ENCODE measurements at regions not wholly inside any gene's neighbourhood (a gene's known extent, or its start where the extent isn't known, plus 50 kb on each side); places are given as distances from the start of the nearest gene placed in this dataset.

- no CpG with 5 or more reads among the region's 4 CpGs for WGBS, 2 experiments (ENCODE audit: extremely low coverage in 2 of 2, insufficient read length in 1 of 2)
- intact Hi-C loops (cut with micrococcal nuclease): no loop called here
Observed at GRCh38 chr4:166290426-166290825, 417.4 kb downstream of the TLL1 start.

More at GRCh38 chr4:166290426-166290825, 417.4 kb downstream of the TLL1 start:
- H2AK9ac ChIP-seq (replicated peaks; ENCODE audit: low read depth, low read length, poor library complexity): no peak overlapping the region
- H3K9me3 ChIP-seq (ENCODE audit: control insufficient read depth, insufficient read depth, low read length): no peaks in the 10 kb centered on the region
- H2BK120ac ChIP-seq (ENCODE audit: low read depth, low read length): no peak overlapping the region
- H3K4ac ChIP-seq (ENCODE audit: low read depth, low read length): no peak overlapping the region
- no peak overlapping the region for H4K5ac ChIP-seq (ENCODE audit: low read depth, low read length)
- H3K9me1 ChIP-seq (ENCODE audit: insufficient read depth, low read length): no peaks in the 10 kb centered on the region
- POLR2A ChIA-PET (ENCODE audit: unreplicated experiment): no interaction called here
- H2BK5ac ChIP-seq (ENCODE audit: low read depth, low read length, poor library complexity, severe bottlenecking): no peak overlapping the region
- no peak overlapping the region for H3K18ac ChIP-seq (ENCODE audit: low read depth, low read length)
- CTCF ChIA-PET: no interaction called here
- H4K8ac ChIP-seq (ENCODE audit: low read depth in 2 of 2, low read length in 2 of 2): no peak overlapping the region
- no peak overlapping the region for H3K4me2 ChIP-seq (ENCODE audit: low read depth, low read length)
- no peak for TF ChIP-seq CHD1 (IDR thresholded peaks at IDR 0.05; ENCODE audit: low read depth, low read length)
- TF ChIP-seq BHLHE40 (IDR thresholded peaks at IDR 0.05; ENCODE audit: low read depth, low read length): no peak
- TF ChIP-seq MAZ (IDR thresholded peaks at IDR 0.05; ENCODE audit: borderline replicate concordance, low read depth, low read length): no peak
- TF ChIP-seq FOS (IDR thresholded peaks at IDR 0.05; ENCODE audit: low read depth, low read length): no peak
- TF ChIP-seq CTCF (conservative IDR thresholded peaks at IDR 0.05; ENCODE audit: low read depth, low read length): no peak
- TF ChIP-seq RCOR1 (IDR thresholded peaks at IDR 0.05; ENCODE audit: insufficient replicate concordance, low read length): no peak
- no peak for TF ChIP-seq USF2 (IDR thresholded peaks at IDR 0.05; ENCODE audit: low read depth, low read length)
- TF ChIP-seq SMC3 (IDR thresholded peaks at IDR 0.05; ENCODE audit: low read depth, low read length): no peak
- TF ChIP-seq POLR2A (IDR thresholded peaks at IDR 0.05; ENCODE audit: low read depth, low read length): no peak
- no peak for TF ChIP-seq MXI1 (IDR thresholded peaks at IDR 0.05; ENCODE audit: borderline replicate concordance, low read depth, low read length)
- TF ChIP-seq RFX5 (IDR thresholded peaks at IDR 0.05; ENCODE audit: low read depth, low read length): no peak
- no peak for TF ChIP-seq NFE2L2 (IDR thresholded peaks at IDR 0.05; ENCODE audit: low read depth, low read length)
- TF ChIP-seq ELK1 (IDR thresholded peaks at IDR 0.05; ENCODE audit: borderline replicate concordance, low read depth, low read length): no peak
- no peak for DNase-seq
- no peak overlapping the region for H2AK5ac ChIP-seq (ENCODE audit: low read depth, low read length)
- H2AFZ ChIP-seq (replicated peaks; ENCODE audit: low read length, poor library complexity): no peak overlapping the region
- no peak overlapping the region for H3K27ac ChIP-seq (ENCODE audit: insufficient read depth, low read length)
- in situ Hi-C loops (cut with MboI; ENCODE audit: low sequenced_read_pairs) (no loop called here), dilution Hi-C loops (cut with HindIII; ENCODE audit: low sequenced_read_pairs, unreplicated experiment) (no loop called here)
- H3K79me1 ChIP-seq (ENCODE audit: low read depth in 1 of 2, low read length in 2 of 2): no peaks in the 10 kb centered on the region
- no peaks in the 10 kb centered on the region for H3K27me3 ChIP-seq (ENCODE audit: control insufficient read depth, insufficient read depth, low read length)
- no peak overlapping the region for H3K56ac ChIP-seq (ENCODE audit: extremely low read depth, insufficient read depth, low read length)
- no peak overlapping the region for H4K91ac ChIP-seq (ENCODE audit: insufficient read depth, low read depth, low read length)
- H2BK15ac ChIP-seq (ENCODE audit: low read depth, low read length): no peak overlapping the region
- H4K20me1 ChIP-seq (ENCODE audit: insufficient read depth, low read length): no peaks in the 10 kb centered on the region
- H3K14ac ChIP-seq (replicated peaks; ENCODE audit: low read depth, low read length): no peak overlapping the region
- no peak for ATAC-seq (ENCODE audit: low read depth)
- H3K36me3 ChIP-seq (ENCODE audit: control insufficient read depth, insufficient read depth, low read length): no peaks in the 10 kb centered on the region
- no peaks in the 10 kb centered on the region for H3K4me1 ChIP-seq (ENCODE audit: control insufficient read depth, insufficient read depth, low read length)
- no peak overlapping the region for H2BK20ac ChIP-seq (ENCODE audit: low read depth, low read length)
- no peak overlapping the region for H3K23ac ChIP-seq (ENCODE audit: low read depth, low read length)
- no TSS peak for BruUV-seq (replicated peaks)
- no peak overlapping the region for H3K4me3 ChIP-seq (ENCODE audit: insufficient read depth, low read depth, low read length)
- H3K9ac ChIP-seq (ENCODE audit: low read depth, low read length): no peak overlapping the region

All from IMR-90 (cell line).